ENCODE measurements at regions not wholly inside any gene's neighbourhood (a gene's known extent, or its start where the extent isn't known, plus 50 kb on each side); places are given as distances from the start of the nearest gene placed in this dataset.

DNA sequence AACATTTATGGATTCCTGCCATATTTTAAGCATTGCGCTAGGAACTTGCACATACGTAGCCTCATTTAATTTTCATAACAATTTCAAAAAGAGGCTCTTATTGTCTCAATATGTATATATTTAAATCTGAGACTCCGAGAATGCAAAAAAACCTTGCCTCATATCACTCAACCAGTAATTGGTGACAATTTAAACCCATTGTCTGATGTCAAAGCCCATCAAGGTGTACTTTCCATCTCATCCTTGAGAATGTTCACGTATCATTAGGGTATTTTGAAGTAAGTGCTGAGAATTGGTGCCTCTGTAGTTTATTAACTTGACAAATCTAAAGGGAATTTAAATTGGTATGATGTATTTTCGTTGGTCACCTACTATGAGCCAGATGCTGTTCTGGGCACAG is 136.5 kb downstream of the FAM76B start:
- Histone ChIP-seq H3K36me3 (ENCODE audit: control insufficient read depth in 3 of 3, insufficient read depth in 3 of 3, low read length in 3 of 3) (no peaks in the 10 kb centered on the region), H3K4me1 (ENCODE audit: control insufficient read depth in 3 of 3, insufficient read depth in 3 of 3, low read length in 3 of 3) (no peaks in the 10 kb centered on the region), H3K4me3 (ENCODE audit: low read length in 3 of 3) (no peak overlapping the region), H3K9me3 (ENCODE audit: control insufficient read depth in 3 of 3, low read length in 3 of 3) (no peaks in the 10 kb centered on the region), H3K9ac (ENCODE audit: low read depth in 1 of 3, low read length in 3 of 3) (no peak overlapping the region), H3K27ac (ENCODE audit: low read depth, low read length) (no peak overlapping the region), H3K27me3 (ENCODE audit: control insufficient read depth in 3 of 3, insufficient read depth in 3 of 3, low read length in 3 of 3) (no peaks in the 10 kb centered on the region)

DNA sequence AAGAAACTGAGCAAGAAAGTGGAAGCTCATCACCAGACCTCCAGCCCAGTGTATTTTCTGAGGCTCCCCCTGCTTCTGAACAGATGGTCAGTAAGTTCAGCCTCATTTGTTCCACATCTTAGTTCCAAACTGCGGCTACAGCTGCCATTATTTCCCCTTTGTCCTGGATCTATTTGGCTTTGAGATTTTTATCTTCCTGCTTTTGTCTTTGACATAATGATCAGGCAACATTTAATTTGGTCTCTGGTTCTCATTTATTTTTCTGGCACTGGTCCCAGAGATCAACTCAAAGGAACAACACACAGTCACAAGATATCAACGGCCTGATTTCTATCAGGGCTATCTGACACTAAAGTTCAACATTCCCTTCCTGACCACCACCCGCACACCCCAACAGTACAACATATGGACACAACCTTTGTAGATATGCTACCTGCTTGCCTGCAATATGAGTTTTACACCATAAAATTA is 137.5 kb downstream of the FAM76B start:
- no peaks in the 10 kb centered on the region for H3K9me3 ChIP-seq (ENCODE audit: control insufficient read depth in 3 of 3, low read length in 3 of 3)
- H3K4me1 ChIP-seq (ENCODE audit: control insufficient read depth in 3 of 3, insufficient read depth in 3 of 3, low read length in 3 of 3), result peaks cover 0 to 8% (median 0%) of the 10 kb centered on the region in 3 donors
- H3K36me3 ChIP-seq (ENCODE audit: control insufficient read depth in 3 of 3, insufficient read depth in 3 of 3, low read length in 3 of 3), result no peaks in the 10 kb centered on the region
- H3K27me3 ChIP-seq (ENCODE audit: control insufficient read depth in 3 of 3, insufficient read depth in 3 of 3, low read length in 3 of 3), result no peaks in the 10 kb centered on the region
- H3K4me3 ChIP-seq (ENCODE audit: low read length in 3 of 3), result no peak overlapping the region
- no peak overlapping the region for H3K27ac ChIP-seq (ENCODE audit: low read depth, low read length)
- H3K9ac ChIP-seq (ENCODE audit: low read depth in 1 of 3, low read length in 3 of 3), result no peak overlapping the region

GRCh38 chr11:95650276-95650675 is 139.3 kb downstream of the FAM76B start:
- Histone ChIP-seq H3K27me3 (ENCODE audit: control insufficient read depth in 3 of 3, insufficient read depth in 3 of 3, low read length in 3 of 3) (no peaks in the 10 kb centered on the region), H3K27ac (ENCODE audit: low read depth, low read length) (peak overlapping the region; percentile 8), H3K4me3 (ENCODE audit: low read length in 3 of 3) (no peak overlapping the region), H3K9me3 (ENCODE audit: control insufficient read depth in 3 of 3, low read length in 3 of 3) (no peaks in the 10 kb centered on the region), H3K9ac (ENCODE audit: low read depth in 1 of 3, low read length in 3 of 3) (no peak overlapping the region), H3K36me3 (ENCODE audit: control insufficient read depth in 3 of 3, insufficient read depth in 3 of 3, low read length in 3 of 3) (no peaks in the 10 kb centered on the region), H3K4me1 (ENCODE audit: control insufficient read depth in 3 of 3, insufficient read depth in 3 of 3, low read length in 3 of 3) (peaks cover 0 to 8% (median 0%) of the 10 kb centered on the region in 3 donors)

- H3K36me3 ChIP-seq (ENCODE audit: control insufficient read depth in 3 of 3, insufficient read depth in 3 of 3, low read length in 3 of 3), result no peaks in the 10 kb centered on the region
- H3K27ac ChIP-seq (ENCODE audit: low read depth, low read length), result no peak overlapping the region
- H3K4me3 ChIP-seq (ENCODE audit: low read length in 3 of 3), result no peak overlapping the region
- H3K4me1 ChIP-seq (ENCODE audit: control insufficient read depth in 3 of 3, insufficient read depth in 3 of 3, low read length in 3 of 3), result peaks cover 0 to 8% (median 0%) of the 10 kb centered on the region in 3 donors
- H3K27me3 ChIP-seq (ENCODE audit: control insufficient read depth in 3 of 3, insufficient read depth in 3 of 3, low read length in 3 of 3), result no peaks in the 10 kb centered on the region
- H3K9me3 ChIP-seq (ENCODE audit: control insufficient read depth in 3 of 3, low read length in 3 of 3), result no peaks in the 10 kb centered on the region
- no peak overlapping the region for H3K9ac ChIP-seq (ENCODE audit: low read depth in 1 of 3, low read length in 3 of 3)
Measured at GRCh38 chr11:95647871-95648270, 141.7 kb downstream of the FAM76B start.

DNA sequence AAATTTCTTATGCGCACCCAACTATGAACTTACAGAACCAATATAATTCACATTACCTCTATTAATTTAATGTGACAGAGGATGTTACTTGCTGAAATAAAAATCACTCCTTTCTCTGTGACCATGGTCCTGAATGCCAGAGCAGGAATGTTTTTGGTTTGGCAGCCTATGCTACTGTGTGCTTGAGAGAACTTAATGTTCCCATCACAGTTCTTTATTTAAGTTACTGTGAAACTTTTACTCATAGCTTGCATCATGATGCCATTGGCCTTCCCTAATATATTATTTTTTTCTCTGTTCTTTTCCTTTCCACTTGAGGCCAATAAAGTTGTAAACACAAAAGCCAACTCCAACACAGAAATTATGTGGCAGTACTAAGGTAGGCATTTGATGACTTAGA is 142.2 kb downstream of the FAM76B start:
- peaks cover 0 to 8% (median 0%) of the 10 kb centered on the region in 3 donors for H3K4me1 ChIP-seq (ENCODE audit: control insufficient read depth in 3 of 3, insufficient read depth in 3 of 3, low read length in 3 of 3)
- H3K9ac ChIP-seq (ENCODE audit: low read depth in 1 of 3, low read length in 3 of 3), result no peak overlapping the region
- no peaks in the 10 kb centered on the region for H3K36me3 ChIP-seq (ENCODE audit: control insufficient read depth in 3 of 3, insufficient read depth in 3 of 3, low read length in 3 of 3)
- no peak overlapping the region for H3K4me3 ChIP-seq (ENCODE audit: low read length in 3 of 3)
- H3K27ac ChIP-seq (ENCODE audit: low read depth, low read length), result no peak overlapping the region
- no peaks in the 10 kb centered on the region for H3K27me3 ChIP-seq (ENCODE audit: control insufficient read depth in 3 of 3, insufficient read depth in 3 of 3, low read length in 3 of 3)
- no peaks in the 10 kb centered on the region for H3K9me3 ChIP-seq (ENCODE audit: control insufficient read depth in 3 of 3, low read length in 3 of 3)

- Histone ChIP-seq H3K4me3 (ENCODE audit: low read length in 3 of 3) (no peak overlapping the region), H3K9me3 (ENCODE audit: control insufficient read depth in 3 of 3, low read length in 3 of 3) (no peaks in the 10 kb centered on the region), H3K36me3 (ENCODE audit: control insufficient read depth in 3 of 3, insufficient read depth in 3 of 3, low read length in 3 of 3) (no peaks in the 10 kb centered on the region), H3K9ac (ENCODE audit: low read depth in 1 of 3, low read length in 3 of 3) (no peak overlapping the region), H3K4me1 (ENCODE audit: control insufficient read depth in 3 of 3, insufficient read depth in 3 of 3, low read length in 3 of 3) (no peaks in the 10 kb centered on the region), H3K27me3 (ENCODE audit: control insufficient read depth in 3 of 3, insufficient read depth in 3 of 3, low read length in 3 of 3) (no peaks in the 10 kb centered on the region), H3K27ac (ENCODE audit: low read depth, low read length) (no peak overlapping the region)
Measured at GRCh38 chr11:95641495-95641894, 148.1 kb downstream of the FAM76B start.

DNA sequence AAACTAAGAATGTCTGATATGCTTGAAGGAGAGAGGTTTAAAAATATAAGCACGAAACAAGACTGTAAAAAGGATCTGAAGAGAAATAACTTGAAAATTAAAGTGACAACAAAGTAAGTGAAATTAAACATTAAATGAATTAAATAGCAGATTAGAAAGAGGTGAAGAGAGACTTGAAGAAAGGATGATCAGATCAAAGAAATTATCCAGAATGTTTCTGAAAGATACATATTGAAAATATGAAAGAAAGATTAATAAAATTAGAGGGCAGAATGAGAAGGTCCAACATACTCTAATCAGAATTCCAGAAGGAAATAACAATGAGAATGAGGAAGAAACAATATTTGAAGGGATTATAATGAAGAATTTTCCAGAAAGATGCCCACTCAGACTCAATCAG is 151.1 kb downstream of the FAM76B start:
- Histone ChIP-seq H3K4me1 (ENCODE audit: control insufficient read depth in 3 of 3, insufficient read depth in 3 of 3, low read length in 3 of 3) (no peaks in the 10 kb centered on the region), H3K4me3 (ENCODE audit: low read length in 3 of 3) (no peak overlapping the region), H3K27ac (ENCODE audit: low read depth, low read length) (no peak overlapping the region), H3K9me3 (ENCODE audit: control insufficient read depth in 3 of 3, low read length in 3 of 3) (no peaks in the 10 kb centered on the region), H3K36me3 (ENCODE audit: control insufficient read depth in 3 of 3, insufficient read depth in 3 of 3, low read length in 3 of 3) (no peaks in the 10 kb centered on the region), H3K9ac (ENCODE audit: low read depth in 1 of 3, low read length in 3 of 3) (no peak overlapping the region), H3K27me3 (ENCODE audit: control insufficient read depth in 3 of 3, insufficient read depth in 3 of 3, low read length in 3 of 3) (no peaks in the 10 kb centered on the region)

- Histone ChIP-seq H3K27me3 (ENCODE audit: control insufficient read depth in 3 of 3, insufficient read depth in 3 of 3, low read length in 3 of 3) (no peaks in the 10 kb centered on the region), H3K36me3 (ENCODE audit: control insufficient read depth in 3 of 3, insufficient read depth in 3 of 3, low read length in 3 of 3) (no peaks in the 10 kb centered on the region), H3K9ac (ENCODE audit: low read depth in 1 of 3, low read length in 3 of 3) (no peak overlapping the region), H3K4me3 (ENCODE audit: low read length in 3 of 3) (no peak overlapping the region), H3K9me3 (ENCODE audit: control insufficient read depth in 3 of 3, low read length in 3 of 3) (no peaks in the 10 kb centered on the region), H3K4me1 (ENCODE audit: control insufficient read depth in 3 of 3, insufficient read depth in 3 of 3, low read length in 3 of 3) (no peaks in the 10 kb centered on the region), H3K27ac (ENCODE audit: low read depth, low read length) (no peak overlapping the region)
Measured at GRCh38 chr11:95625164-95625900, 164.2 kb downstream of the FAM76B start.

DNA sequence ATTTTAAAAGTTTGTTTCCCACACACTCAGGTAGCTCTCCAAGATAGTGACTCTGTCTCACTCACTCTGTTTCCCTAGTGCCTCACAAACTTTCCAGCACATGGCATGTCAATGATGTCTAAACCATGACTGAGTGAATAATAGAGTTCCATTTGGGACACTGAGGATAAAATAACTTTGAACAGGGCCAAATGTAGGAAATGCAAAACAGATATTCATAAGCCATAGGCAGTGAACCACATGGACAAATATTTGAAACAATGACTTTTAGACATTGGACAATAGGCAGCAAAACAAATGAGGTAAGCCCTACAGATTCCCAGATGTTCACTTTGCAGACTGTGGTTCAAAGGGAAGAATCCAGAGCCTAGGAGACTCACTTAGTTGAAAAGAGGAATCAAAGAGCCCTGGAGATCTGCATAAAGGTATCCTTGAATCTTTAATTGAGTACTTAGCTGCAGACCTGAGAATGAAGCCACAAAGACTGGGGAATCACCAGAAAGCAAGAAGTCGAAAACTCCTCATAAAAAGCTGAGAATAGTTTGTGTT is 173.3 kb downstream of the FAM76B start:
- Histone ChIP-seq H3K27me3 (ENCODE audit: control insufficient read depth in 3 of 3, insufficient read depth in 3 of 3, low read length in 3 of 3) (no peaks in the 10 kb centered on the region), H3K9ac (ENCODE audit: low read depth in 1 of 3, low read length in 3 of 3) (no peak overlapping the region), H3K36me3 (ENCODE audit: control insufficient read depth in 3 of 3, insufficient read depth in 3 of 3, low read length in 3 of 3) (no peaks in the 10 kb centered on the region), H3K4me3 (ENCODE audit: low read length in 3 of 3) (no peak overlapping the region), H3K27ac (ENCODE audit: low read depth, low read length) (no peak overlapping the region), H3K4me1 (ENCODE audit: control insufficient read depth in 3 of 3, insufficient read depth in 3 of 3, low read length in 3 of 3) (no peaks in the 10 kb centered on the region), H3K9me3 (ENCODE audit: control insufficient read depth in 3 of 3, low read length in 3 of 3) (no peaks in the 10 kb centered on the region)

- Histone ChIP-seq H3K9me3 (ENCODE audit: control insufficient read depth in 3 of 3, low read length in 3 of 3) (no peaks in the 10 kb centered on the region), H3K27ac (ENCODE audit: low read depth, low read length) (no peak overlapping the region), H3K36me3 (ENCODE audit: control insufficient read depth in 3 of 3, insufficient read depth in 3 of 3, low read length in 3 of 3) (no peaks in the 10 kb centered on the region), H3K9ac (ENCODE audit: low read depth in 1 of 3, low read length in 3 of 3) (no peak overlapping the region), H3K4me3 (ENCODE audit: low read length in 3 of 3) (no peak overlapping the region), H3K4me1 (ENCODE audit: control insufficient read depth in 3 of 3, insufficient read depth in 3 of 3, low read length in 3 of 3) (no peaks in the 10 kb centered on the region), H3K27me3 (ENCODE audit: control insufficient read depth in 3 of 3, insufficient read depth in 3 of 3, low read length in 3 of 3) (no peaks in the 10 kb centered on the region)
Measured at GRCh38 chr11:95611827-95612226, 177.8 kb downstream of the FAM76B start.
